Natural killer cell (primary cell): ENCODE measurements at regions not wholly inside any gene's neighbourhood (a gene's known extent, or its start where the extent isn't known, plus 50 kb on each side); places are given as distances from the start of the nearest gene placed in this dataset.

Experiments
- ATAC-seq, 3 donors: fragments of 150-1000 bp in 2 of 3; fragments of 200-7000 bp in 1 of 3; cut with Tn5 transposase; 1 replicate in 1 of 3; 2 replicates in 2 of 3; pipeline ENCODE4 v1.10.0; 2021; ENCODE audit warnings: mild to moderate bottlenecking in 2 of 3, moderate library complexity in 2 of 3
- DNase-seq, 2 donors: peaks; one replicate each; pipeline versions ENCODE4 v3.0.0 to v3.0.0-alpha.2; 2013 to 2021; ENCODE audit warnings: mixed read lengths in 1 of 2
- H3K27ac ChIP-seq: one replicate; pipeline ENCODE4 v1.5.1; 2013; ENCODE audit warnings: mild to moderate bottlenecking, low read length
- H3K27me3 ChIP-seq: one replicate; pipeline ENCODE4 v1.6.1; 2013; ENCODE audit warnings: low read length; ENCODE audit not compliant: control insufficient read depth, insufficient read depth
- H3K36me3 ChIP-seq: one replicate; pipeline ENCODE4 v1.6.1; 2013; ENCODE audit warnings: low read length; ENCODE audit not compliant: control insufficient read depth, insufficient read depth
- H3K4me1 ChIP-seq: one replicate; pipeline ENCODE4 v1.6.1; 2013; ENCODE audit warnings: low read length; ENCODE audit not compliant: control insufficient read depth, insufficient read depth
- H3K4me3 ChIP-seq: one replicate; pipeline ENCODE4 v1.5.1; 2013; ENCODE audit warnings: low read length
- H3K9me3 ChIP-seq: one replicate; pipeline ENCODE4 v1.6.1; 2013; ENCODE audit warnings: low read length; ENCODE audit not compliant: control insufficient read depth, insufficient read depth
- H3K27ac Mint-ChIP-seq, 2 donors: one replicate each; pipeline ENCODE4 v1.8.0; 2022; ENCODE audit warnings: mild to moderate bottlenecking in 2 of 2, mixed read lengths in 2 of 2, moderate library complexity in 1 of 2
- H3K27me3 Mint-ChIP-seq, 2 donors: one replicate each; pipeline ENCODE4 v1.8.0; 2022; ENCODE audit warnings: low read depth in 2 of 2, mixed read lengths in 2 of 2
- H3K36me3 Mint-ChIP-seq: one replicate; pipeline ENCODE4 v1.8.0; 2022; ENCODE audit warnings: mixed read lengths
- H3K4me1 Mint-ChIP-seq, 2 donors: one replicate each; pipeline ENCODE4 v1.8.0; 2022; ENCODE audit warnings: mixed read lengths in 2 of 2
- H3K4me3 Mint-ChIP-seq: one replicate; pipeline ENCODE4 v1.8.0; 2022; ENCODE audit warnings: mild to moderate bottlenecking, moderate library complexity, mixed read lengths
- H3K9me3 Mint-ChIP-seq, 2 donors: one replicate each; pipeline ENCODE4 v1.8.0; 2022; ENCODE audit warnings: mixed read lengths in 2 of 2
- CTCF ChIP-seq: fragments of 200-600 bp; IDR thresholded peaks from one replicate; pipeline ENCODE4 v1.8.0; 2022; ENCODE audit warnings: antibody characterized with exemption
- WGBS: methylation state at CpG from one replicate; pipeline ENCODE4 v1.1.7; 2013; ENCODE audit warnings: missing lambda C conversion rate; ENCODE audit not compliant: insufficient coverage; 5-methylcytosine and 5-hydroxymethylcytosine counted together
- intact Hi-C: fragments of 100-400 bp; cut with micrococcal nuclease; formaldehyde crosslinking; loops from one replicate; pipeline ENCODE4 v1.14.2; 2022

DNA sequence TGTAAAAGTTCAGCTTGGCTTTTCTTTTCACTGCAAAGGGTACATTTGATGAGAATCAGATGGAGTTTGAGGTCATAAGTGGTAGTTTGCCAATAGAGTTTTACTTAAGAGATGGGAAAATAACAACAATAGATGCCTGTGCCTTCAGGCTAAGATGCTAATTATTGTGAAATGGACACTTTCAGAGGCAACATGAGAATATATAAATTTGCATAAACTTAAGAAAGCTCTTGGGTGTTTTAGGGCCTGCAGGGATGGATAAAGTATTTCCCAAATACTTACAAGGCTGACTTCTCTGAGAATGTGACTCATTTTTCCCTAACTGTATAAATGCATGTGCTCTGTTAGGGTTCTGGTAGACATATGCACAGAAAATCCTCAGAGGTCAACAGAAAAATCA is 200.3 kb upstream of the SVIL start:
- H3K9me3 ChIP-seq, result peaks cover under 1% of the 10 kb centered on the region
- no peak overlapping the region for H3K4me3 ChIP-seq
- DNase-seq (no peak), ATAC-seq (no peak)
- no peaks in the 10 kb centered on the region for H3K4me1 Mint-ChIP-seq
- no peaks in the 10 kb centered on the region for H3K27me3 ChIP-seq
- no peak for TF ChIP-seq CTCF
- no peak overlapping the region for H3K4me3 Mint-ChIP-seq
- no peak overlapping the region for H3K27ac Mint-ChIP-seq
- H3K36me3 Mint-ChIP-seq, result no peaks in the 10 kb centered on the region
- intact Hi-C loops, result no loop called here
- H3K9me3 Mint-ChIP-seq, result peaks cover 0 to 3% of the 10 kb centered on the region in 2 donors
- H3K36me3 ChIP-seq, result no peaks in the 10 kb centered on the region
- no peaks in the 10 kb centered on the region for H3K4me1 ChIP-seq
- peaks cover 0 to 9% of the 10 kb centered on the region in 2 donors for H3K27me3 Mint-ChIP-seq
- H3K27ac ChIP-seq, result no peak overlapping the region

- no peak for DNase-seq
- Histone ChIP-seq H3K9me3 (peaks cover 7% of the 10 kb centered on the region), H3K4me1 (no peaks in the 10 kb centered on the region), H3K27ac (no peak overlapping the region), H3K36me3 (no peaks in the 10 kb centered on the region), H3K4me3 (no peak overlapping the region), H3K27me3 (no peaks in the 10 kb centered on the region)
- Mint-ChIP-seq H3K27me3 (peaks cover 3 to 7% of the 10 kb centered on the region in 2 donors), H3K36me3 (no peaks in the 10 kb centered on the region), H3K4me1 (no peaks in the 10 kb centered on the region), H3K27ac (no peak overlapping the region), H3K9me3 (peaks cover 2 to 3% of the 10 kb centered on the region in 2 donors), H3K4me3 (no peak overlapping the region)
- intact Hi-C loops, result no loop called here
- 87% methylated on average over 5 of the region's 6 CpGs for WGBS
- no peak for TF ChIP-seq CTCF
- no peak for ATAC-seq
Observed at GRCh38 chr10:29830531-29831512, 196.1 kb upstream of the SVIL start.

DNA sequence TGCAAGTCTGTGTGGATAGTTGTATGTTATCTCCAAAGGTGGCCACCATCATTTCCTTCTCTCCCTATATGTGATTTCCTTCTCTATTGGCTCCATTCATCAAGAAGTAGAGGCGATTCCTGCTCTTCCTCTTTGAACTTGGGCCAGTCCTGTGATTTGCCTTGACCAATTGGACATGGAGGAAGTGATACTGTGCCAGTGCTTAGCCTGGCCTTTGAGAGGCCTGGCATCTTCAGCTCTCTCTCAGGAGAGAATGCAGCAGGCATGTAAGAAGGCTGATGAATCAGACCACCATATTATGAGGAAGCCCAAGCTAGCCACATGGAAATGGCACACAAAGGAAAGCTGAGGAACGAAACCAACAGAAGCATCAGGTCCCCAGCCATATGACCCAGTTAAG is 195.0 kb upstream of the SVIL start:
- no peaks in the 10 kb centered on the region for H3K27me3 ChIP-seq
- no peaks in the 10 kb centered on the region for H3K4me1 ChIP-seq
- no peak overlapping the region for H3K27ac ChIP-seq
- intact Hi-C loops, result no loop called here
- peaks cover 7% of the 10 kb centered on the region for H3K9me3 ChIP-seq
- no peak for TF ChIP-seq CTCF
- no peaks in the 10 kb centered on the region for H3K36me3 ChIP-seq
- DNase-seq (no peak), ATAC-seq (no peak)
- H3K4me3 ChIP-seq, result no peak overlapping the region
- H3K4me1 Mint-ChIP-seq, result no peaks in the 10 kb centered on the region
- H3K27me3 Mint-ChIP-seq, result peaks cover 3 to 7% of the 10 kb centered on the region in 2 donors
- H3K27ac Mint-ChIP-seq, result no peak overlapping the region
- H3K36me3 Mint-ChIP-seq, result no peaks in the 10 kb centered on the region
- no peak overlapping the region for H3K4me3 Mint-ChIP-seq
- H3K9me3 Mint-ChIP-seq, result peaks cover 2 to 3% of the 10 kb centered on the region in 2 donors
- WGBS, result 84% methylated on average over 2 of the region's 2 CpGs
